ENCODE measurements at regions not wholly inside any gene's neighbourhood (a gene's known extent, or its start where the extent isn't known, plus 50 kb on each side); places are given as distances from the start of the nearest gene placed in this dataset.

- Histone ChIP-seq H3K4me1 (replicated peaks) (no peaks in the 10 kb centered on the region), H3K27me3 (replicated peaks; ENCODE audit: insufficient read depth) (no peaks in the 10 kb centered on the region), H3K36me3 (no peaks in the 10 kb centered on the region), H3K4me3 (no peak overlapping the region), H3K9me3 (no peaks in the 10 kb centered on the region), H3K27ac (no peak overlapping the region)
- no peak for DNase-seq (ENCODE audit: low spot score)
- peak; percentile 34 for TF ChIP-seq POLR2AphosphoS5 (IDR thresholded peaks at IDR 0.05)
- TF ChIP-seq POLR2A (IDR thresholded peaks at IDR 0.05) = no peak
- no peak for TF ChIP-seq CTCF (IDR thresholded peaks at IDR 0.05)
- intact Hi-C loops (cut with DNase I) = no loop called here
- WGBS = 3% methylated on average over 1 of the region's 1 CpG
Observed at GRCh38 chr4:107247738-107248137, 211.6 kb upstream of the DKK2 start.

GRCh38 chr4:107246761-107247160, 210.6 kb upstream of the DKK2 start:
- H3K27ac ChIP-seq = no peak overlapping the region
- no peaks in the 10 kb centered on the region for H3K9me3 ChIP-seq
- intact Hi-C loops (cut with DNase I) = no loop called here
- H3K4me1 ChIP-seq (replicated peaks) = no peaks in the 10 kb centered on the region
- H3K4me3 ChIP-seq = no peak overlapping the region
- no peaks in the 10 kb centered on the region for H3K27me3 ChIP-seq (replicated peaks; ENCODE audit: insufficient read depth)
- no peaks in the 10 kb centered on the region for H3K36me3 ChIP-seq
- WGBS = 86% methylated on average over 1 of the region's 1 CpG
- no peak for TF ChIP-seq POLR2A (IDR thresholded peaks at IDR 0.05)
- TF ChIP-seq CTCF (IDR thresholded peaks at IDR 0.05) = no peak
- TF ChIP-seq POLR2AphosphoS5 (IDR thresholded peaks at IDR 0.05) = no peak
- DNase-seq (ENCODE audit: low spot score) = no peak

GRCh38 chr4:107243141-107243781, 207.1 kb upstream of the DKK2 start:
- DNase-seq (ENCODE audit: low spot score) = no peak
- intact Hi-C loops (cut with DNase I) = no loop called here
- no peak for TF ChIP-seq POLR2A (IDR thresholded peaks at IDR 0.05)
- TF ChIP-seq POLR2AphosphoS5 (IDR thresholded peaks at IDR 0.05) = no peak
- WGBS = 14% methylated on average over 4 of the region's 4 CpGs
- H3K36me3 ChIP-seq = no peaks in the 10 kb centered on the region
- H3K27ac ChIP-seq = no peak overlapping the region
- no peak overlapping the region for H3K4me3 ChIP-seq
- H3K4me1 ChIP-seq (replicated peaks) = no peaks in the 10 kb centered on the region
- H3K27me3 ChIP-seq (replicated peaks; ENCODE audit: insufficient read depth) = no peaks in the 10 kb centered on the region
- H3K9me3 ChIP-seq = no peaks in the 10 kb centered on the region

GRCh38 chr4:107220976-107221375, 184.9 kb upstream of the DKK2 start:
- TF ChIP-seq POLR2A (IDR thresholded peaks at IDR 0.05) = no peak
- no peak for TF ChIP-seq CTCF (IDR thresholded peaks at IDR 0.05)
- no peak for TF ChIP-seq POLR2AphosphoS5 (IDR thresholded peaks at IDR 0.05)
- no peak overlapping the region for H3K27ac ChIP-seq
- H3K36me3 ChIP-seq = no peaks in the 10 kb centered on the region
- no peak overlapping the region for H3K4me3 ChIP-seq
- H3K9me3 ChIP-seq = no peaks in the 10 kb centered on the region
- intact Hi-C loops (cut with DNase I) = no loop called here
- H3K4me1 ChIP-seq (replicated peaks) = no peaks in the 10 kb centered on the region
- DNase-seq (ENCODE audit: low spot score) = no peak
- H3K27me3 ChIP-seq (replicated peaks; ENCODE audit: insufficient read depth) = no peaks in the 10 kb centered on the region

GRCh38 chr4:107219681-107220080, 183.6 kb upstream of the DKK2 start:
- no peak for DNase-seq (ENCODE audit: low spot score)
- Histone ChIP-seq H3K36me3 (no peaks in the 10 kb centered on the region), H3K4me3 (no peak overlapping the region), H3K9me3 (no peaks in the 10 kb centered on the region), H3K4me1 (replicated peaks) (no peaks in the 10 kb centered on the region), H3K27ac (no peak overlapping the region), H3K27me3 (replicated peaks; ENCODE audit: insufficient read depth) (no peaks in the 10 kb centered on the region)
- WGBS = 86% methylated on average over 1 of the region's 1 CpG
- TF ChIP-seq POLR2A (IDR thresholded peaks at IDR 0.05) = no peak
- no peak for TF ChIP-seq POLR2AphosphoS5 (IDR thresholded peaks at IDR 0.05)
- TF ChIP-seq CTCF (IDR thresholded peaks at IDR 0.05) = no peak
- intact Hi-C loops (cut with DNase I) = no loop called here

All from prostate gland (tissue), 2 donors.